Left ventricle myocardium inferior (tissue), 1 donor: ENCODE measurements at regions not wholly inside any gene's neighbourhood (a gene's known extent, or its start where the extent isn't known, plus 50 kb on each side); places are given as distances from the start of the nearest gene placed in this dataset.
A peak's percentile ranks its signal among the peaks of the same experiment; 100 is the strongest.

ENCODE experiments used
- DNase-seq: peaks from one replicate; pipeline ENCODE4 v3.0.0-alpha.2; 2020
- H3K27ac ChIP-seq: fragments of 200-600 bp; replicated peaks from 2 replicates; pipeline ENCODE4 v1.8.0; 2021
- H3K27me3 ChIP-seq: fragments of 200-600 bp; 2 replicates; pipeline ENCODE4 v1.8.0; 2021; ENCODE audit warnings: low read depth
- H3K36me3 ChIP-seq: fragments of 200-600 bp; 2 replicates; pipeline ENCODE4 v1.8.0; 2021
- H3K4me1 ChIP-seq: fragments of 200-600 bp; 2 replicates; pipeline ENCODE4 v1.8.0; 2021
- H3K4me3 ChIP-seq: fragments of 200-600 bp; 2 replicates; pipeline ENCODE4 v1.8.0; 2021; ENCODE audit warnings: mild to moderate bottlenecking, moderate library complexity
- H3K9me3 ChIP-seq: fragments of 200-600 bp; replicated peaks from 2 replicates; pipeline ENCODE4 v1.8.0; 2021
- intact Hi-C: fragments of 100-400 bp; cut with micrococcal nuclease; formaldehyde crosslinking; loops from one replicate; pipeline ENCODE4 v1.11.0; 2022
- TF ChIP-seq, protein P1 (sequence below): fragments of 200-600 bp; IDR thresholded peaks from 2 replicates; pipeline ENCODE4 v1.8.0; 2021; ENCODE audit warnings: antibody characterized with exemption, mild to moderate bottlenecking, borderline replicate concordance
- donor health status: DM: no; HTN: yes; CAD: no; lungs with severe emphysema.

DNA sequence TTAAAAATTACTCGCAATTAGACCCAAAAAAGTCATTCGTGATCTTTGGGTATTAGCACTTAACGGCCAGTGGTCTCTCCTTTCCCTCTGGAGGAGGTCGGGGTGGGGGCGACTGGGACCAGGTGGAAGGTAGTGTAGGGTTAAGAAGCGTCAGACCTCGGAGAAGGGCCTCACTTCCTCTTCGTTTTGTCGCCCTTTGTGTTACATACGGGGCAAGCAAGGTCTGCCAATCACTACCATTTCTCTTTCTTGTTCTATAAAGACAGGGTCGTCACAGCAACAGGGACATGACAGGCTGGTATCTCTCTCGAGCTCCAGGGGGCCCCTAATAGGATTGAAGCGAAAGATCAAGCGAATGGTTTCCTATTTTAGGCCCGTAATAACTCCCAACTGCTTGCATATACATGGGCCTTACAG is 136.6 kb downstream of the INSIG2 start:
- Histone ChIP-seq H3K4me3 (peak overlapping the region; percentile 62), H3K27me3 (peaks cover 100% of the 10 kb centered on the region), H3K36me3 (no peaks in the 10 kb centered on the region), H3K9me3 (no peaks in the 10 kb centered on the region), H3K27ac (no peak overlapping the region), H3K4me1 (peaks cover 16% of the 10 kb centered on the region)
- intact Hi-C loops: loop anchor here (5.0 kb wide), 1 partner anchor 627 kb away; no protein-coding TSS in a partner anchor
- TF ChIP-seq, protein P1, sequence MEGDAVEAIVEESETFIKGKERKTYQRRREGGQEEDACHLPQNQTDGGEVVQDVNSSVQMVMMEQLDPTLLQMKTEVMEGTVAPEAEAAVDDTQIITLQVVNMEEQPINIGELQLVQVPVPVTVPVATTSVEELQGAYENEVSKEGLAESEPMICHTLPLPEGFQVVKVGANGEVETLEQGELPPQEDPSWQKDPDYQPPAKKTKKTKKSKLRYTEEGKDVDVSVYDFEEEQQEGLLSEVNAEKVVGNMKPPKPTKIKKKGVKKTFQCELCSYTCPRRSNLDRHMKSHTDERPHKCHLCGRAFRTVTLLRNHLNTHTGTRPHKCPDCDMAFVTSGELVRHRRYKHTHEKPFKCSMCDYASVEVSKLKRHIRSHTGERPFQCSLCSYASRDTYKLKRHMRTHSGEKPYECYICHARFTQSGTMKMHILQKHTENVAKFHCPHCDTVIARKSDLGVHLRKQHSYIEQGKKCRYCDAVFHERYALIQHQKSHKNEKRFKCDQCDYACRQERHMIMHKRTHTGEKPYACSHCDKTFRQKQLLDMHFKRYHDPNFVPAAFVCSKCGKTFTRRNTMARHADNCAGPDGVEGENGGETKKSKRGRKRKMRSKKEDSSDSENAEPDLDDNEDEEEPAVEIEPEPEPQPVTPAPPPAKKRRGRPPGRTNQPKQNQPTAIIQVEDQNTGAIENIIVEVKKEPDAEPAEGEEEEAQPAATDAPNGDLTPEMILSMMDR: no peak
- no peak for DNase-seq

DNA sequence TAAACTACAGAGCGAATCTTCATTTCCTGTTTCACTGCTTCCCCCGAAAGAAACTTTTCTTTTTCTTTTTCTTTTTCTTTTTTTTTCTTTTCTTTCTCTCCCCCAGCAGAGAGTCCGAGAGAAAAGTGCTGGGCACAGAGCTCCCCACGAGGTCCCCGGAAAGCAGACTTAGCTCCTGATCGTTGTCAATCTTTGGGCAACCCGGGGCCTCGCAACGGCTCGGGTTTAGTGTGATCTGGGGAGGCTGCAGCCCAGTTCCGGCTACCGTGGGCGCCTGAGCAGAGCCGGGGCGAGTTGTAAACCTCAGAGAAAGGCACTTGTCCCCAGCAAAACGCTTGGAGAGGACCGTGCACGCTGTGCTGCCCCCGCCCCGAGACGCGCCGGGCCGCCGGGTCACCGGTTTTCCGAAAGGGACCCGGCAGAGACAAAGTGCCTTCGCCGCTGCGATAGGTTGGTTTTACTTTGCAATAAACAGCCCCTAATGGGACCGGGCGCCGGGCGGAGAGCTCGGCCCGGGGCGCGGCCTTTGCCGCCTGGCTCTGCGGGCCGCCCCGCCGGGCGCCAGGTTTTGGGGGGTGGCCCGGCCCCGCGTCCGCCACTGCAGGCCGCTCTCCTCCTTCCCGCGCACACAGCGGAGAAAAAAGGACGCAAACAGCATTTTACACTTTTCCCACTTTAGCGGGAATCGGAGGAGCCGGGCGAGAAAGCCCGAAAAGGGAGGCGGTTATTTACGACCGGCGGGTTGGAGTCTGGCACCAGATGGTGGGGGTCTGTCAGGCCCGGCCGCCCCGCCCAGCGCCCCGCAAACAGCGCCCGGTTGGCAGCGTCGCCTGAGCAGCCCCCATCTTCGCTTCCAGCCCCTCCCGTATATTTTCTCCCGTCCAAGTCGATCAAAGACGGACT is 136.0 kb downstream of the INSIG2 start:
- Histone ChIP-seq H3K27ac (no peak overlapping the region), H3K36me3 (no peaks in the 10 kb centered on the region), H3K4me1 (peaks cover 16% of the 10 kb centered on the region), H3K27me3 (peaks cover 100% of the 10 kb centered on the region), H3K9me3 (no peaks in the 10 kb centered on the region), H3K4me3 (peak overlapping the region; percentile 62)
- peak; percentile 12 for DNase-seq
- TF ChIP-seq, protein P1: no peak
- intact Hi-C loops: loop anchor here (5.0 kb wide), 1 partner anchor 628 kb away; no protein-coding TSS in a partner anchor

DNA sequence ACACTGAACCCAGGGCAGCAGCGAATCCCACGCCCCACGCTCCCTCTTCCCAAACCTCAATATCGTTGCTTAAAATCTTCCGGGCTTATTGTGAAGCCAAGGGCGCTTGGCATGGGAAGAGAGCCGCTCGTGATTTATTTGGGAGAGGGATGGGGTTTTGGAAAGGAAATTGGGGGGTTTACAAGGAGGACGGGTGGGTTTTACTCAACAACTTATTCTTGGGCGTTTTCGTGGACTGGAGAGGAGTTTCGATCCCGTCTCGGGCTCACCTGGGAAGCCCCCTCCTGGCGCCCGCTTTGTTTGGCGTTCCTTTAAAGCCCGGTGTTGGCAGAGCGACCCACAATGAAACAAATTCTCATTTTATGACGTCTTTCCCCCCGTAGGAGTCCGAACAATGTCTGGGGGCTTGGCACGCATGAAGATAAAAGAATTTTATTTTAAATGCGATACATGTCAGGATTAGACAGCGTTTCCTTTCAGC is 135.3 kb downstream of the INSIG2 start:
- TF ChIP-seq, protein P1: no peak
- H3K4me1 ChIP-seq: peaks cover 16% of the 10 kb centered on the region
- H3K27ac ChIP-seq: no peak overlapping the region
- DNase-seq: no peak
- no peaks in the 10 kb centered on the region for H3K36me3 ChIP-seq
- intact Hi-C loops: loop anchor here (5.0 kb wide), 1 partner anchor 629 kb away; no protein-coding TSS in a partner anchor
- H3K4me3 ChIP-seq: peak overlapping the region; percentile 62
- H3K27me3 ChIP-seq: peaks cover 100% of the 10 kb centered on the region
- no peaks in the 10 kb centered on the region for H3K9me3 ChIP-seq

DNA sequence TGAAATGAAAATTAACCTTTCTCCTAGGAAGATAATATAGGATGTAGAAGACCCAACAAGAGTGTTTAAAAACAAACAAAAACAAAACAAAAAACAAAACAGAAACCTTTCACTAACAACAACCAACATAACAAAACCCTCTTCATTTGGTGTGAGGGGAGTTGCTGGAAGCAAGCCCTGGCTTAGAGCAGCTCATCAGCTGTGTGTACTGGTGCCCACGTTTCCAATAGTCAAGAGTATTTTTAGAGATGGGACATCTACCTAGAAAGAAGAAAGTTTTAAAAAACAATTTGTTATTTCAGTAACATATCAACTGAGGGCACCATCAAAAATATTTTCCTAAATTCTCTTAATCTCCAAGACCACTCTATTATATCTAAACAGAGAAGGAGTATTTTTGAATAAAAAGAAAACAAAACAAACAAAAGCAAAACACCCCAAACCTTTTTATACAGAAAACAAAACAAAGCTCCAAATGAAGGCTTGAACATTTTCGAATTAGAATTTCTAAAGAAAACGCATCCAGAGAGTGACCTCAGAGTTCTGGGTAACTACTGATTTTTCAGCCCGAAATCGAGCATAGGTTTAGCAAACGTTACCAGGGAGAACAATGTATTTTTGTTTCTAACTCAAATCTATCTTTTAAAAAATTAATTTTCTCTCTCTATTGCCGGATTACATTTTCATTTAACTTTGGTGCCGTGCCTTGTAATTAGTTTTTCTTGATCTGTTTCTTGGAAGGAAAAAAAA is 134.6 kb downstream of the INSIG2 start:
- intact Hi-C loops: loop anchor here (5.0 kb wide), 1 partner anchor 629 kb away; no protein-coding TSS in a partner anchor
- H3K36me3 ChIP-seq: no peaks in the 10 kb centered on the region
- peaks cover 100% of the 10 kb centered on the region for H3K27me3 ChIP-seq
- H3K4me1 ChIP-seq: peaks cover 16% of the 10 kb centered on the region
- H3K27ac ChIP-seq: no peak overlapping the region
- no peak overlapping the region for H3K4me3 ChIP-seq
- TF ChIP-seq, protein P1: no peak
- DNase-seq: no peak
- H3K9me3 ChIP-seq: no peaks in the 10 kb centered on the region

DNA sequence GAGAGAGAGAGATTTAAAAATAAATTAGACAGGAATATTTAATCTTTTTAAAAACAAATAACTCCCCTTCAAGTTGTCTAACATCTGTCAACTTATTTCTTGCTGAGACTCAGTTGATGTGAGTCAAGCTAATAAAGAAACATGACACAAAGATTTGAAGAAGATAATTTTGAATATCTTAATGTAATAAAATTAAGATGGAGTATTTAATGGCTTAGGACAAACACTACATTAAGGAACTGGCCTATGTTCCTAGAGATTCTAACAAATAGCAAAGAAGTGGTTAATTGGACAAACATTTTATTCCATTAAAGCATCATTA is 134.0 kb downstream of the INSIG2 start:
- intact Hi-C loops: loop anchor here (5.0 kb wide), 1 partner anchor 630 kb away; no protein-coding TSS in a partner anchor

More for the DNA sequence above, 134.0 kb downstream of the INSIG2 start:
- Histone ChIP-seq H3K36me3 (no peaks in the 10 kb centered on the region), H3K4me1 (peaks cover 16% of the 10 kb centered on the region), H3K27ac (no peak overlapping the region), H3K9me3 (no peaks in the 10 kb centered on the region), H3K27me3 (peaks cover 100% of the 10 kb centered on the region), H3K4me3 (no peak overlapping the region)
- TF ChIP-seq, protein P1: no peak
- DNase-seq: no peak
